ENCODE measurements at regions not wholly inside any gene's neighbourhood (a gene's known extent, or its start where the extent isn't known, plus 50 kb on each side); places are given as distances from the start of the nearest gene placed in this dataset.

- no peak for TF ChIP-seq CTCF (IDR thresholded peaks at IDR 0.05)
- no peak for TF ChIP-seq POLR2AphosphoS5 (IDR thresholded peaks at IDR 0.05)
Measured at GRCh38 chr11:128085276-128085675, 502.1 kb downstream of the ETS1 start.
